ENCODE measurements at regions not wholly inside any gene's neighbourhood (a gene's known extent, or its start where the extent isn't known, plus 50 kb on each side); places are given as distances from the start of the nearest gene placed in this dataset.

GRCh38 chr3:147881933-147882332 is 472.8 kb downstream of the ZIC1 start:
- Histone ChIP-seq H3K36me3 (no peaks in the 10 kb centered on the region), H3K9me3 (no peaks in the 10 kb centered on the region), H3K27ac (no peak overlapping the region), H3K4me3 (no peak overlapping the region), H3K4me1 (no peaks in the 10 kb centered on the region), H3K27me3 (no peaks in the 10 kb centered on the region)
- WGBS (ENCODE audit: insufficient coverage, low coverage, low lambda C conversion rate, missing lambda C conversion rate): 90% methylated on average over 1 of the region's 2 CpGs
- TF ChIP-seq CTCF (IDR thresholded peaks at IDR 0.05) (no peak), POLR2A (IDR thresholded peaks at IDR 0.05) (no peak)
- intact Hi-C loops (cut with DNase I): no loop called here
- ATAC-seq (no peak), DNase-seq (no peak)

GRCh38 chr3:147886879-147887278 is 477.7 kb downstream of the ZIC1 start:
- no peaks in the 10 kb centered on the region for H3K9me3 ChIP-seq
- 25% methylated on average over 2 of the region's 2 CpGs for whole genome bisulfite sequencing (ENCODE audit: insufficient coverage, low coverage, low lambda C conversion rate, missing lambda C conversion rate)
- H3K36me3 ChIP-seq: no peaks in the 10 kb centered on the region
- H3K4me1 ChIP-seq: no peaks in the 10 kb centered on the region
- no peak for DNase-seq
- H3K27me3 ChIP-seq: no peaks in the 10 kb centered on the region
- intact Hi-C loops (cut with DNase I): no loop called here
- no peak for ATAC-seq
- H3K4me3 ChIP-seq: no peak overlapping the region
- TF ChIP-seq CTCF (IDR thresholded peaks at IDR 0.05) (no peak), POLR2A (IDR thresholded peaks at IDR 0.05) (no peak)
- no peak overlapping the region for H3K27ac ChIP-seq

GRCh38 chr3:147887797-147888196 is 478.6 kb downstream of the ZIC1 start:
- Histone ChIP-seq H3K27me3 (no peaks in the 10 kb centered on the region), H3K27ac (no peak overlapping the region), H3K4me3 (no peak overlapping the region), H3K4me1 (no peaks in the 10 kb centered on the region), H3K9me3 (no peaks in the 10 kb centered on the region), H3K36me3 (no peaks in the 10 kb centered on the region)
- DNase-seq: no peak
- ATAC-seq: no peak
- intact Hi-C loops (cut with DNase I): no loop called here
- no peak for TF ChIP-seq POLR2A (IDR thresholded peaks at IDR 0.05)
- no peak for TF ChIP-seq CTCF (IDR thresholded peaks at IDR 0.05)
- WGBS (ENCODE audit: insufficient coverage, low coverage, low lambda C conversion rate, missing lambda C conversion rate): 53% methylated on average over 2 of the region's 2 CpGs

- no peak overlapping the region for H3K4me3 ChIP-seq
- TF ChIP-seq CTCF (IDR thresholded peaks at IDR 0.05): no peak
- TF ChIP-seq POLR2A (IDR thresholded peaks at IDR 0.05): no peak
- H3K36me3 ChIP-seq: no peaks in the 10 kb centered on the region
- no peaks in the 10 kb centered on the region for H3K27me3 ChIP-seq
- no peaks in the 10 kb centered on the region for H3K9me3 ChIP-seq
- H3K4me1 ChIP-seq: no peaks in the 10 kb centered on the region
- ATAC-seq (no peak), DNase-seq (no peak)
- H3K27ac ChIP-seq: no peak overlapping the region
- intact Hi-C loops (cut with DNase I): no loop called here
Measured at GRCh38 chr3:147890114-147890513, 480.9 kb downstream of the ZIC1 start.

- Histone ChIP-seq H3K9me3 (no peaks in the 10 kb centered on the region), H3K4me1 (no peaks in the 10 kb centered on the region), H3K4me3 (no peak overlapping the region), H3K36me3 (no peaks in the 10 kb centered on the region), H3K27ac (no peak overlapping the region), H3K27me3 (no peaks in the 10 kb centered on the region)
- WGBS (ENCODE audit: insufficient coverage, low coverage, low lambda C conversion rate, missing lambda C conversion rate): 50% methylated on average over 1 of the region's 1 CpG
- intact Hi-C loops (cut with DNase I): no loop called here
- TF ChIP-seq CTCF (IDR thresholded peaks at IDR 0.05) (no peak), POLR2A (IDR thresholded peaks at IDR 0.05) (no peak)
- DNase-seq (no peak), ATAC-seq (no peak)
Measured at GRCh38 chr3:147895509-147895908, 486.3 kb downstream of the ZIC1 start.
